ENCODE measurements at regions not wholly inside any gene's neighbourhood (a gene's known extent, or its start where the extent isn't known, plus 50 kb on each side); places are given as distances from the start of the nearest gene placed in this dataset.
"Not testable (repeated sequence)": the region's sequence is repeated elsewhere in the genome, so short reads cannot be mapped to it uniquely, and the experiment has no call there.

- no peak for DNase-seq
Observed at GRCh38 chr13:65264066-65264465, 1966.1 kb downstream of the PCDH9 start.

GRCh38 chr13:65260946-65261891 lies 1968.9 kb downstream of the PCDH9 start:
- no peak for DNase-seq

GRCh38 chr13:65240773-65241172 lies 1989.4 kb downstream of the PCDH9 start:
- DNase-seq, result no peak

GRCh38 chr13:65236841-65237418 lies 1993.2 kb downstream of the PCDH9 start:
- DNase-seq, result no peak

- no peak for DNase-seq
Observed at GRCh38 chr13:65217471-65217995, 2012.6 kb downstream of the PCDH9 start.

GRCh38 chr13:65202845-65203244 lies 2027.3 kb downstream of the PCDH9 start:
- DNase-seq, result not testable (repeated sequence)

- no peak for DNase-seq
Observed at GRCh38 chr13:65188721-65189120, 2041.4 kb downstream of the PCDH9 start.

- no peak for DNase-seq
Observed at GRCh38 chr13:65168026-65168425, 2062.1 kb downstream of the PCDH9 start.

- no peak for DNase-seq
Observed at GRCh38 chr13:65166675-65167074, 2063.5 kb downstream of the PCDH9 start.

GRCh38 chr13:65159803-65160202 lies 2070.3 kb downstream of the PCDH9 start:
- DNase-seq, result no peak

- DNase-seq, result no peak
Observed at GRCh38 chr13:65155861-65156260, 2074.3 kb downstream of the PCDH9 start.

- DNase-seq, result no peak
Observed at GRCh38 chr13:65154661-65155447, 2075.3 kb downstream of the PCDH9 start.

- DNase-seq, result no peak
Observed at GRCh38 chr13:65149687-65150086, 2080.4 kb downstream of the PCDH9 start.

- DNase-seq, result no peak
Observed at GRCh38 chr13:65143920-65144319, 2086.2 kb downstream of the PCDH9 start.

- no peak for DNase-seq
Observed at GRCh38 chr13:65133094-65133493, 2097.0 kb downstream of the PCDH9 start.

- DNase-seq, result no peak
Observed at GRCh38 chr13:65125236-65125635, 2104.9 kb downstream of the PCDH9 start.

GRCh38 chr13:65112531-65112941 lies 2117.6 kb downstream of the PCDH9 start:
- no peak for DNase-seq

GRCh38 chr13:65112123-65112522 lies 2118.0 kb downstream of the PCDH9 start:
- DNase-seq, result no peak

GRCh38 chr13:65111223-65111622 lies 2118.9 kb downstream of the PCDH9 start:
- DNase-seq, result no peak

GRCh38 chr13:65104436-65104835 lies 2125.7 kb downstream of the PCDH9 start:
- DNase-seq, result not testable (repeated sequence)

- DNase-seq, result no peak
Observed at GRCh38 chr13:65103351-65103750, 2126.8 kb downstream of the PCDH9 start.

GRCh38 chr13:65095161-65096082 lies 2134.7 kb downstream of the PCDH9 start:
- DNase-seq, result no peak
